ENCODE measurements at regions not wholly inside any gene's neighbourhood (a gene's known extent, or its start where the extent isn't known, plus 50 kb on each side); places are given as distances from the start of the nearest gene placed in this dataset.
"Not testable (repeated sequence)": the region's sequence is repeated elsewhere in the genome, so short reads cannot be mapped to it uniquely, and the experiment has no call there.

GRCh38 chr7:29639886-29640595 is 76.4 kb downstream of the PRR15 start:
- no peak for DNase-seq (ENCODE audit: low spot score)
- TF ChIP-seq CTCF (IDR thresholded peaks at IDR 0.05; ENCODE audit: borderline replicate concordance, control extremely low read depth, extremely low read depth, insufficient read depth, missing control alignments): no peak
- in situ Hi-C loops (cut with MboI; ENCODE audit: low sequenced_read_pairs, unreplicated experiment): no loop called here

- in situ Hi-C loops (cut with MboI; ENCODE audit: low sequenced_read_pairs, unreplicated experiment): no loop called here
- no peak for DNase-seq (ENCODE audit: low spot score)
- TF ChIP-seq CTCF (IDR thresholded peaks at IDR 0.05; ENCODE audit: borderline replicate concordance, control extremely low read depth, extremely low read depth, insufficient read depth, missing control alignments): no peak
Measured at GRCh38 chr7:29641651-29642050, 78.0 kb downstream of the PRR15 start.

- in situ Hi-C loops (cut with MboI; ENCODE audit: low sequenced_read_pairs, unreplicated experiment): no loop called here
- no peak for TF ChIP-seq CTCF (IDR thresholded peaks at IDR 0.05; ENCODE audit: borderline replicate concordance, control extremely low read depth, extremely low read depth, insufficient read depth, missing control alignments)
- no peak for DNase-seq (ENCODE audit: low spot score)
Measured at GRCh38 chr7:29642494-29643155, 79.0 kb downstream of the PRR15 start.

GRCh38 chr7:29646116-29646515 is 82.5 kb downstream of the PRR15 start:
- in situ Hi-C loops (cut with MboI; ENCODE audit: low sequenced_read_pairs, unreplicated experiment); DNase-seq (ENCODE audit: low spot score): not testable (repeated sequence)

GRCh38 chr7:29647020-29647654 is 83.5 kb downstream of the PRR15 start:
- DNase-seq (ENCODE audit: low spot score): no peak
- no peak for TF ChIP-seq CTCF (IDR thresholded peaks at IDR 0.05; ENCODE audit: borderline replicate concordance, control extremely low read depth, extremely low read depth, insufficient read depth, missing control alignments)
- in situ Hi-C loops (cut with MboI; ENCODE audit: low sequenced_read_pairs, unreplicated experiment): no loop called here

GRCh38 chr7:29647691-29648210 is 84.1 kb downstream of the PRR15 start:
- DNase-seq (ENCODE audit: low spot score); in situ Hi-C loops (cut with MboI; ENCODE audit: low sequenced_read_pairs, unreplicated experiment): not testable (repeated sequence)

- in situ Hi-C loops (cut with MboI; ENCODE audit: low sequenced_read_pairs, unreplicated experiment): no loop called here
- no peak for DNase-seq (ENCODE audit: low spot score)
- no peak for TF ChIP-seq CTCF (IDR thresholded peaks at IDR 0.05; ENCODE audit: borderline replicate concordance, control extremely low read depth, extremely low read depth, insufficient read depth, missing control alignments)
Measured at GRCh38 chr7:29649028-29649716, 85.5 kb downstream of the PRR15 start.
